Tongue (tissue), 1 donor: ENCODE measurements at regions not wholly inside any gene's neighbourhood (a gene's known extent, or its start where the extent isn't known, plus 50 kb on each side); places are given as distances from the start of the nearest gene placed in this dataset.
A peak's percentile ranks its signal among the peaks of the same experiment; 100 is the strongest.

Experiments
- DNase-seq: peaks from one replicate; pipeline ENCODE4 v3.0.0-alpha.2; 2015

DNA sequence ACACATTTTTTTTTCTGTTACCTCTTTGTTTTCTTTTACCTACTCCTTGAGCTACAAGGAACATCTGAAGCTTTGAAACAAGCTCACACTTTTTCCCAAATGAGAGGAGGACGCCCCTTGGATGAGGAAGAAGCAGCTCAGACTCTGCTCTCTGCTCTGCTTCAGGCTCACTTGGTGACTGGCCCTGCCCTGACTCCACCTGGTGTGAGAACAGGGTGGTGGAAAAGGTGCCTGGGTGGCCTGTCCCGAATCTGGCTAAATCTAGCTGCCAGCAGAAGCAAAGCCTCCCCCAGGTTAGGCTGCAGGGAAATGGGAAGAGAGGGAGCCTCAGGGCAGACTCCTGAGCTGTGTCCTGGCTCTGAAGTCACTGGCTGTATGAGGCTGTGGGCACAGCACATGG, 68.0 kb upstream of the CEACAM8 start:
- DNase-seq: no peak

DNA sequence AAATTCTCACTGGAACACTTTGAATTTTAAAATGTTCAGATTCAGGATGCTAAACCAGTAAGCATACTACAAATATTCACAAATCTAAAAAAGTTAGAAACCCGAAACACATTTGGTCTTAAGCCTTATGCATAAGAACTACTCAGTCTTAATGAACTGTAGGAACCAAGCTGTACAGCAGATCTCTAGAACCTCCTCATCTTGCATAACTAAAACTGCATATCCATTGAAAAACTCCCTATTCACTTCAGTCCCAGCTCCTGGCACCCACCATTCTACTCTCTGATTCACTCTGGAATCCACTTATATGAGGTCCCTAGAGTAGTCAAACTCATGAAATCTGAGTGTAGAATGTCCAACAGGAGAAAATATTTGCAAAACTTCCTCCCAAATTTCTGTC, 65.6 kb upstream of the CEACAM8 start:
- no peak for DNase-seq

DNA sequence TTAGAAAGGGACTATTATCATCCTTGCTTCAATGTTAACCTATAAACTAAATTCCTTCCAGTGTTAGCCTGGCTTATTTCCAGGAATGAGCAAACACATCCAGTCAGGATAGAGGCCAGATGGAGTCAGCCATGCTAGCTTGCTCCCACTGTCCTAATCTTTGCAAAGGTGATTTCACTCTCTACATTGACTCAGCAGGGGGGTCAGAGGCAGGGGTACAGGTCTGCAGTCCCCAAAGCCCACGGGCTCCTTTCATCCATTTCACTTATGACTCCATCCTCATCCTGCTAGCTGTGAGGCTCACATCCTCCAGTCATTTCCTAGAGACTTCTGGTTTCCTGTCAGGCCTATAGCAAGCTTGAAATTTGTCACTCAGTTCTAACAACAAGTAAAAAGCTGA, 63.4 kb upstream of the CEACAM8 start:
- DNase-seq: no peak

DNA sequence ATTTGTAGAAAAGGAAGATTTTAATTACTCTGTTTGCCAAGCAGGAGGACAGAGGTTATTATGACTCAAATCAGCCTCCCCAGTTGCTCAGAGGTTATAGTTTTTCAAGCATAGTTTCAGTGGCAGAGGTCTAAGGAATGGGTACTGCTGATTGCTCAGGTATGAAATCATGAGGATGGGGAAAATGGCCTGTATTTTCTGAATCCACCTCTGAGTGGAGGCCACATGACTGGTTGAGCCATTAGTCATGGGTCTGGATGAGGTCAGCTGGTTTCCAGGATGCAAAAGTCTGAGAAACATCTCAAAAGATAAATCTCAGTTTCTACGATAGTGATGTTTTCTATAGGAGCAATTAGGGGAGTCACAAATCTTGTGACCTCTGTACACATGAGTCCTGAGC, 62.8 kb upstream of the CEACAM8 start:
- DNase-seq: no peak

DNA sequence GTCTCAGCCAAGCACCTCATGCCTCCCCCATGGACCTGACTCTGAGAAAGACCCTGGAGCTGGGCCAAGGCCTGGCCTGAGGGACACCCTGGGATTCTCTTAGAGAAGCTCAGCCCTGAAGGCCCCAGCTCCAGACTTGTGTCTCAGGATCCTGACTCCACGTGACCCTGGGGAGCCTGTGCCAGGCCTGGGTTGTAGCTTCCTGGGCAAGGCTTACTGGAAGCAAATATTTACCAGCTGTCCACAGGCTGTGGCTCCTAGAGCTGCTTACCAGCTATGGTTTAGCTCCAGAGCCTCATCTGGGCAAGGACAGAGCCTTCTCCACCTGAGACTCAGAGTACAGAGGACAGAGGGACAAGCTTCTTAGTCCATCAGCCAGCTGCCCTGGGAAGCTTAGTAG, 61.0 kb upstream of the CEACAM8 start:
- no peak for DNase-seq

DNA sequence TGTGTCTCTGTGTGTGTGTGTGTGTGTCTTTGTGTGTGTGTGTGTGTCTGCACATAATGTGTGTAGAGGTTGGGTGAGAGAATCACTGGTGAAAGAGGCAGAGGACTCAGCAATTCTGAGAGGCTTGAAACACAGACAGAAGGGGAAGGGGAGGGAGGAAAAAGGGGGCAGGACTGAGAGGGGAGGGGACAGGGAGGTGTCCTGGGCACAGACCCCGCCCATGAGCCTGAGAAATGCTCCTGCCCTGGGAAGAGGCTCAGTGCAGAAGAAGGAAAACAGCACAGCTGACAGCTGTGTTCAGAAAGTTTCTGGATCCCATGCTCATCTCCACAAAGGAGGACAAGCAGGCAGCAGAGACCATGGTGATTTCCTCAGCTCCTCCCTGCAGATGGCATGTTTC, 59.1 kb upstream of the CEACAM8 start:
- DNase-seq: peak; percentile 9

DNA sequence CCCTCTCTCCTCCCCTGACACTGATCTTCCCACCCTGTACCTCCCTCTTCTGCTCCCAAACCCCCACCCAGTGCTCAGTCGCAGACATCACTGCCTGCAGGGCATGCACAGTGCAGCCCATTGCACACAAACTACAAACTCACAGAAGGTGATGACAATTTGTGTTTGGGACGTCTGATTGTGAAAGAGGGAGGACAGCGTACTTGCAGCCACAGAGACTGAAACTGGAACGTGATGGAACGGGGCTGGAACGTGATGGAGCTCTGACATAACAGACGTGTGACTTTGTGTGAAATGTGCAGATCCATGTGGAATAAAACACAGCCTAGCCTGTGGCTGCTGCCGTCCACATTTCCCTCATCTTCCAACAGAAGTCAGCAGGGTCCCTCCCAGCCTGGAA, 57.3 kb upstream of the CEACAM8 start:
- no peak for DNase-seq
